NB4 (cell line): ENCODE measurements at regions not wholly inside any gene's neighbourhood (a gene's known extent, or its start where the extent isn't known, plus 50 kb on each side); places are given as distances from the start of the nearest gene placed in this dataset.
"Not testable (repeated sequence)": the region's sequence is repeated elsewhere in the genome, so short reads cannot be mapped to it uniquely, and the experiment has no call there.

ENCODE experiments used
- DNase-seq: peaks from one replicate; pipeline ENCODE4 v3.0.0; 2010; ENCODE audit warnings: low read depth
- H3K4me3 ChIP-seq: one replicate; pipeline ENCODE4 v1.5.1; 2011; ENCODE audit warnings: mild to moderate bottlenecking, low read depth, low read length, moderate library complexity
- MAX ChIP-seq: IDR thresholded peaks from 2 replicates; pipeline ENCODE4 v1.6.1; 2011; ENCODE audit warnings: low read depth, low read length
- MYC ChIP-seq: IDR thresholded peaks from 2 replicates; pipeline ENCODE4 v1.6.1; 2011; ENCODE audit warnings: low read depth, low read length
- POLR2A ChIP-seq: IDR thresholded peaks from 2 replicates; pipeline ENCODE4 v1.6.1; 2011; ENCODE audit warnings: mild to moderate bottlenecking; ENCODE audit not compliant: insufficient read length; ENCODE audit errors: extremely low read depth
- TF ChIP-seq, protein P1 (sequence below): IDR thresholded peaks from one replicate; pipeline ENCODE4 v1.5.1; 2012; ENCODE audit warnings: low read depth, low read length

GRCh38 chr17:47066841-47067682, 88.0 kb upstream of the RPRML start:
- peak; percentile 91 for DNase-seq
- peak overlapping the region; percentile 91 for H3K4me3 ChIP-seq
- peak; percentile 87 for TF ChIP-seq POLR2A
- peak; percentile 75 for TF ChIP-seq MYC
- TF ChIP-seq MAX, result peak; percentile 31; the same call in 1 of the 2 replicates
- TF ChIP-seq, protein P1, sequence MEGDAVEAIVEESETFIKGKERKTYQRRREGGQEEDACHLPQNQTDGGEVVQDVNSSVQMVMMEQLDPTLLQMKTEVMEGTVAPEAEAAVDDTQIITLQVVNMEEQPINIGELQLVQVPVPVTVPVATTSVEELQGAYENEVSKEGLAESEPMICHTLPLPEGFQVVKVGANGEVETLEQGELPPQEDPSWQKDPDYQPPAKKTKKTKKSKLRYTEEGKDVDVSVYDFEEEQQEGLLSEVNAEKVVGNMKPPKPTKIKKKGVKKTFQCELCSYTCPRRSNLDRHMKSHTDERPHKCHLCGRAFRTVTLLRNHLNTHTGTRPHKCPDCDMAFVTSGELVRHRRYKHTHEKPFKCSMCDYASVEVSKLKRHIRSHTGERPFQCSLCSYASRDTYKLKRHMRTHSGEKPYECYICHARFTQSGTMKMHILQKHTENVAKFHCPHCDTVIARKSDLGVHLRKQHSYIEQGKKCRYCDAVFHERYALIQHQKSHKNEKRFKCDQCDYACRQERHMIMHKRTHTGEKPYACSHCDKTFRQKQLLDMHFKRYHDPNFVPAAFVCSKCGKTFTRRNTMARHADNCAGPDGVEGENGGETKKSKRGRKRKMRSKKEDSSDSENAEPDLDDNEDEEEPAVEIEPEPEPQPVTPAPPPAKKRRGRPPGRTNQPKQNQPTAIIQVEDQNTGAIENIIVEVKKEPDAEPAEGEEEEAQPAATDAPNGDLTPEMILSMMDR, result peak; percentile 11

- H3K4me3 ChIP-seq, result no peak overlapping the region
- no peak for DNase-seq
- TF ChIP-seq MYC (no peak), POLR2A (no peak), MAX (no peak)
- TF ChIP-seq, protein P1, result no peak
These were observed 87.0 kb upstream of the RPRML start for GRCh38 chr17:47066095-47066494.

GRCh38 chr17:47064684-47065083, 85.6 kb upstream of the RPRML start:
- DNase-seq, result no peak
- H3K4me3 ChIP-seq, result no peak overlapping the region
- TF ChIP-seq POLR2A (no peak), MYC (no peak), MAX (no peak)
- TF ChIP-seq, protein P1, result no peak

DNA sequence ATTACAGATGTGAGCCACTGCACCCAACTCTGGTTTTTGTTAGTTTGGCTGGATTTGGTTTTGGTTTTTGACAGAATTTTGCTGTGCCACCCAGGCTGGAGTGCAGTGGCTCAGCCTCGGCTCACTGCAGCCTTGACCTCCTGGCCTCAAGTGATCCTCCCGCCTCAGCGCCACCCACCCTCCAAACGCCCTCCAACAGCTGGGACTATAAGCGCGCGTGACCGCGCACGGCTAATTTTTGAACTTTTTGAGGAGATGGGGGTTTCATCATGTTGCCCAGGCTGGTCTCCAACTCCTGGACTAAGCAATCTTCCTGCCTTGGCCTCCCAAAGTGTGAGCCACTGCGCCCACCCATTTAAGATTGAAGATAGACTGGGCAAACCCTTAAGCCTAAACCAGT, 84.4 kb upstream of the RPRML start:
- no peak for DNase-seq
- H3K4me3 ChIP-seq, result no peak overlapping the region
- no peak for TF ChIP-seq POLR2A
- no peak for TF ChIP-seq MYC
- TF ChIP-seq, protein P1, result no peak
- TF ChIP-seq MAX, result no peak

- H3K4me3 ChIP-seq, DNase-seq: not testable (repeated sequence)
These were observed 83.8 kb upstream of the RPRML start for GRCh38 chr17:47062851-47063250.

DNA sequence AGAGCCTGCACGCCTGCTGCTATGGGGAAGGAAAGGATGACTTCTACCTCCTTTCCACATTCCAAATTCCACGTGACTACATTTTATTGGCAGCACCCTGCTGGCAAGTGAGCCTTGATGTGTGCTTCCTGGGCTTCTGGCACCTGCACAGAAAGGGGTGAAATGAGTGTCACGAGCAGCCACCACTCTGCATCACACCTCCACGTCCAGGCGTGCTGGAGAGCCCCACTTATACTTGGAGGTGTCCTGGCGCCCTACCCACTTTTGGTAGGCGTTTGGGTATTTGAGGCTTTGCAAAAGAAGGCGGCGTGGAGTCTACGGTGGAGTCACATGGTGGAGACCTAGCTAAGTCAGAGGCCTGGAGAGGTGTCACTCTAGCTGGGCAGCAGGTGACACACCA, 81.0 kb upstream of the RPRML start:
- DNase-seq, H3K4me3 ChIP-seq: not testable (repeated sequence)

DNA sequence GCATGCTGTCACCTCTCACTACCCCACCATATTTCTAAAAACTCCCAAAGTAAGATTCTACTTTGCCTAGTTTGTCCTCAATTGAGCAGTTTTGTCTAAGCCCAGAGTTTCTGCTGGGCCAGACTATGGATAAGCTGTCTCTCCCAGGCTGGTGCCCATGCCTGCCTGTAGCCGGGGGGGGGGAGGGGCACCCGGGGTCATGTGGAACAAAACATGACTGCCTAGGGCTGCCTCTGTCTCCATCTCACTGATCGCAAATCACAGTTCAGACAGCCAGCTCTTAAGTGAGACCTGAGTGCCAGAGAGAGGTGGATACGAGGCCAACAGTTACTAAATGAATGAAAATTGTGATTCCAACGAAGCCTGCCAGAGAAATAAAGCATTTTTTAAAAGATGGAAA, 78.8 kb upstream of the RPRML start:
- no peak overlapping the region for H3K4me3 ChIP-seq
- DNase-seq, result no peak
- TF ChIP-seq POLR2A (no peak), MAX (no peak), MYC (no peak)
- TF ChIP-seq, protein P1, result no peak

- not testable (repeated sequence) for DNase-seq, H3K4me3 ChIP-seq
These were observed 78.2 kb upstream of the RPRML start for GRCh38 chr17:47057279-47057678.

DNA sequence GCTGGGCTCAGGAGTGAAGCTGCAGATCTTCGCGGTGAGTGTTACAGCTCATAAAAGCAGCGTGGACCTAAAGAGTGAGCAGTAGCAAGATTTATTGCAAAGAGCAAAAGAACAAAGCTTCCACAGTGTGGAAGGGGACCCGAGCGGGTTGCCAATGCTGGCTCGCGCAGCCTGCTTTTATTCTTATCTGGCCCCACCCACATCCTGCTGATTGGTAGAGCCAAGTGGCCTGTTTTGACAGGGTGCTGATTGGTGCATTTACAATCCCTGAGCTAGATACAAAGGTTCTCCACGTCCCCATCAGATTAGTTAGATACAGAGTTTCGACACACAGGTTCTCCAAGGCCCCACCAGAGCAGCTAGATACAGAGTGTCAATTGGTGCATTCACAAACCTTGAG, 77.6 kb upstream of the RPRML start:
- not testable (repeated sequence) for DNase-seq

More for the DNA sequence above, 77.6 kb upstream of the RPRML start:
- not testable (repeated sequence) for H3K4me3 ChIP-seq
